ENCODE measurements at regions not wholly inside any gene's neighbourhood (a gene's known extent, or its start where the extent isn't known, plus 50 kb on each side); places are given as distances from the start of the nearest gene placed in this dataset.

DNA sequence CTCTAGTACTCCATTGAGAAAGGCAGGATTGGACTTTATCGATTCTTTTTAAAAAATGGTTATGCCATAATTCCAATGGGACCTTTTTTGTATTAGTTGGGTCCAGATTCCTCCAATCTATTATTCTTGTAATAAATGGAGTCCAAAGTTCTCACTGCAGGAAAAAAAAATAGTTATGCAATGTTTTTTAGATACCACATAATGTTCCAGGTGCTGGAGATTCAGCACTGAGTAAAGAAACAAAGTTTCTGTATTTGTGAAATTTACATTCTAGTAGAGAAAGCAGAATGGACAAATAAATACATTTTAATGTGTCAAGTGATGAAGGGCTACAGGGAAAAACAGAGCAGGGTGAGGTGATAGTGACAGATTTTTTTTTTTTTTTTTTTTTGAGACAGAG, 78.5 kb upstream of the MYCN start:
- TF ChIP-seq, protein P1, sequence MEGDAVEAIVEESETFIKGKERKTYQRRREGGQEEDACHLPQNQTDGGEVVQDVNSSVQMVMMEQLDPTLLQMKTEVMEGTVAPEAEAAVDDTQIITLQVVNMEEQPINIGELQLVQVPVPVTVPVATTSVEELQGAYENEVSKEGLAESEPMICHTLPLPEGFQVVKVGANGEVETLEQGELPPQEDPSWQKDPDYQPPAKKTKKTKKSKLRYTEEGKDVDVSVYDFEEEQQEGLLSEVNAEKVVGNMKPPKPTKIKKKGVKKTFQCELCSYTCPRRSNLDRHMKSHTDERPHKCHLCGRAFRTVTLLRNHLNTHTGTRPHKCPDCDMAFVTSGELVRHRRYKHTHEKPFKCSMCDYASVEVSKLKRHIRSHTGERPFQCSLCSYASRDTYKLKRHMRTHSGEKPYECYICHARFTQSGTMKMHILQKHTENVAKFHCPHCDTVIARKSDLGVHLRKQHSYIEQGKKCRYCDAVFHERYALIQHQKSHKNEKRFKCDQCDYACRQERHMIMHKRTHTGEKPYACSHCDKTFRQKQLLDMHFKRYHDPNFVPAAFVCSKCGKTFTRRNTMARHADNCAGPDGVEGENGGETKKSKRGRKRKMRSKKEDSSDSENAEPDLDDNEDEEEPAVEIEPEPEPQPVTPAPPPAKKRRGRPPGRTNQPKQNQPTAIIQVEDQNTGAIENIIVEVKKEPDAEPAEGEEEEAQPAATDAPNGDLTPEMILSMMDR (IDR thresholded peaks at IDR 0.05): no peak
- no peak for TF ChIP-seq POLR2A (IDR thresholded peaks at IDR 0.05)

All from right lobe of liver (tissue), 4 donors.